HL-60 (cell line): ENCODE measurements at regions not wholly inside any gene's neighbourhood (a gene's known extent, or its start where the extent isn't known, plus 50 kb on each side); places are given as distances from the start of the nearest gene placed in this dataset.

ENCODE experiments used
- POLR2AphosphoS5 ChIP-seq: IDR thresholded peaks from 2 replicates; pipeline ENCODE4 v1.6.1; 2012; ENCODE audit warnings: low read depth
- SPI1 ChIP-seq: IDR thresholded peaks from 2 replicates; pipeline ENCODE4 v1.6.1; 2012; ENCODE audit warnings: low read depth, mild to moderate bottlenecking, borderline replicate concordance
- TF ChIP-seq, protein P1 (sequence below): IDR thresholded peaks from one replicate; pipeline ENCODE4 v1.5.1; 2011; ENCODE audit warnings: low read length, control low read depth, inconsistent platforms; ENCODE audit not compliant: insufficient read depth
- TF ChIP-seq, protein P2 (sequence below): IDR thresholded peaks from 2 replicates; pipeline ENCODE4 v1.6.1; 2012; ENCODE audit warnings: low read depth; ENCODE audit not compliant: insufficient replicate concordance

DNA sequence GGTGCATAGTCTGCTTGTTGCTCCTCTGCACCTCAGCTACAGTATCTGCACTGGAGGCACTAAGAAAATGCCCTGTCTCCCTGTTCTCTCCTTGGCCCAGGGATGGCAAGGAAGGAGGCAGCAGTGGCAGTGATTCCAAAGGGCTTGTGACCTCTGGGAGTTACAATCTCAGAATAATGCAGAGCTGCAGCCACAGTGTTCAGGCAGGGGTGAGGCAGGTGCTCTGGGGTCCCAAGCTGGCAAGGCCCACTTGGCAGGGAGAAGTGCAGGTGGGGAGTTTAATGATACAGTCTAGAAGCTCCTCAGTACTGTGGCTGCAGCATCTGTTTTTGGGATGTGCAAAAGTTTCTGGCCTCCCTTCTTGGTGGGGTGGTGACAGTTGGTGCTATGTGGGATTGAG is 456.4 kb downstream of the CCSER2 start:
- TF ChIP-seq, protein P1, sequence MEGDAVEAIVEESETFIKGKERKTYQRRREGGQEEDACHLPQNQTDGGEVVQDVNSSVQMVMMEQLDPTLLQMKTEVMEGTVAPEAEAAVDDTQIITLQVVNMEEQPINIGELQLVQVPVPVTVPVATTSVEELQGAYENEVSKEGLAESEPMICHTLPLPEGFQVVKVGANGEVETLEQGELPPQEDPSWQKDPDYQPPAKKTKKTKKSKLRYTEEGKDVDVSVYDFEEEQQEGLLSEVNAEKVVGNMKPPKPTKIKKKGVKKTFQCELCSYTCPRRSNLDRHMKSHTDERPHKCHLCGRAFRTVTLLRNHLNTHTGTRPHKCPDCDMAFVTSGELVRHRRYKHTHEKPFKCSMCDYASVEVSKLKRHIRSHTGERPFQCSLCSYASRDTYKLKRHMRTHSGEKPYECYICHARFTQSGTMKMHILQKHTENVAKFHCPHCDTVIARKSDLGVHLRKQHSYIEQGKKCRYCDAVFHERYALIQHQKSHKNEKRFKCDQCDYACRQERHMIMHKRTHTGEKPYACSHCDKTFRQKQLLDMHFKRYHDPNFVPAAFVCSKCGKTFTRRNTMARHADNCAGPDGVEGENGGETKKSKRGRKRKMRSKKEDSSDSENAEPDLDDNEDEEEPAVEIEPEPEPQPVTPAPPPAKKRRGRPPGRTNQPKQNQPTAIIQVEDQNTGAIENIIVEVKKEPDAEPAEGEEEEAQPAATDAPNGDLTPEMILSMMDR, result no peak
- no peak for TF ChIP-seq POLR2AphosphoS5
- TF ChIP-seq, protein P2, sequence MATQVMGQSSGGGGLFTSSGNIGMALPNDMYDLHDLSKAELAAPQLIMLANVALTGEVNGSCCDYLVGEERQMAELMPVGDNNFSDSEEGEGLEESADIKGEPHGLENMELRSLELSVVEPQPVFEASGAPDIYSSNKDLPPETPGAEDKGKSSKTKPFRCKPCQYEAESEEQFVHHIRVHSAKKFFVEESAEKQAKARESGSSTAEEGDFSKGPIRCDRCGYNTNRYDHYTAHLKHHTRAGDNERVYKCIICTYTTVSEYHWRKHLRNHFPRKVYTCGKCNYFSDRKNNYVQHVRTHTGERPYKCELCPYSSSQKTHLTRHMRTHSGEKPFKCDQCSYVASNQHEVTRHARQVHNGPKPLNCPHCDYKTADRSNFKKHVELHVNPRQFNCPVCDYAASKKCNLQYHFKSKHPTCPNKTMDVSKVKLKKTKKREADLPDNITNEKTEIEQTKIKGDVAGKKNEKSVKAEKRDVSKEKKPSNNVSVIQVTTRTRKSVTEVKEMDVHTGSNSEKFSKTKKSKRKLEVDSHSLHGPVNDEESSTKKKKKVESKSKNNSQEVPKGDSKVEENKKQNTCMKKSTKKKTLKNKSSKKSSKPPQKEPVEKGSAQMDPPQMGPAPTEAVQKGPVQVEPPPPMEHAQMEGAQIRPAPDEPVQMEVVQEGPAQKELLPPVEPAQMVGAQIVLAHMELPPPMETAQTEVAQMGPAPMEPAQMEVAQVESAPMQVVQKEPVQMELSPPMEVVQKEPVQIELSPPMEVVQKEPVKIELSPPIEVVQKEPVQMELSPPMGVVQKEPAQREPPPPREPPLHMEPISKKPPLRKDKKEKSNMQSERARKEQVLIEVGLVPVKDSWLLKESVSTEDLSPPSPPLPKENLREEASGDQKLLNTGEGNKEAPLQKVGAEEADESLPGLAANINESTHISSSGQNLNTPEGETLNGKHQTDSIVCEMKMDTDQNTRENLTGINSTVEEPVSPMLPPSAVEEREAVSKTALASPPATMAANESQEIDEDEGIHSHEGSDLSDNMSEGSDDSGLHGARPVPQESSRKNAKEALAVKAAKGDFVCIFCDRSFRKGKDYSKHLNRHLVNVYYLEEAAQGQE, result no peak
- no peak for TF ChIP-seq SPI1
